Upper lobe of left lung (tissue), 4 donors: ENCODE measurements at regions not wholly inside any gene's neighbourhood (a gene's known extent, or its start where the extent isn't known, plus 50 kb on each side); places are given as distances from the start of the nearest gene placed in this dataset.

Source experiments
- EP300 ChIP-seq, 4 donors: sonication (generic); formaldehyde crosslinking; IDR thresholded peaks; one replicate each; pipeline ENCODE4 v1.5.1; 2017; ENCODE audit warnings: antibody characterized with exemption in 4 of 4, control low read depth in 2 of 4
- POLR2A ChIP-seq, 4 donors: fragments of 450-650 bp; IDR thresholded peaks; one replicate each; pipeline ENCODE4 v1.5.1; 2016 to 2017; ENCODE audit warnings: antibody characterized with exemption in 4 of 4, mild to moderate bottlenecking in 2 of 4
- POLR2AphosphoS5 ChIP-seq, 2 donors: sonication (generic); formaldehyde crosslinking; IDR thresholded peaks; one replicate each; pipeline ENCODE4 v1.5.1; 2017; ENCODE audit warnings: antibody characterized with exemption in 2 of 2
- TF ChIP-seq, protein P1 (sequence below), 6 experiments: fragments of 450-650 bp in 4 of 6; fragments of 200-600 bp in 2 of 6; sonication (generic) in 2 of 6; IDR thresholded peaks; one replicate each; pipeline ENCODE4 v1.5.1; 2016 to 2019; ENCODE audit warnings: antibody characterized with exemption in 6 of 6

DNA sequence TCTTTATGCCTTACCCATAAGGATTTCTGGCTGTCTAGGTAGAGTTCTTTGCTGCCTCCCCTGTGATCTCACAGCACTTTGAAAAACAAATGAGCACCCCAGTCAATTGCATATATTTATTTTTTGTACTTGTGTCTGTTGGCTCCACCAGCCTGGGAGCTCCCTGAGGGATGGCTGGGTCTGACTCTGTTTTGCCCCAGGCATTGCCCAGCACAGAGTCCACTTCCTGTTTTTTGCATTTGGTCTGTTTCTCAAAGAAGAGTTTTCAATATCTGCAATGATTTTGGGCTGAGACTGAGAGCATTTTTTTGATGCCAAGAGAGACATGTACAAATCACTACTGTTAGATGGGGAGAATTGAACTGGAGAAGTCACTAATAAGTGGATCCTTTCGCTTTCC lies 125.0 kb downstream of the FOXD2 start:
- TF ChIP-seq, protein P1, sequence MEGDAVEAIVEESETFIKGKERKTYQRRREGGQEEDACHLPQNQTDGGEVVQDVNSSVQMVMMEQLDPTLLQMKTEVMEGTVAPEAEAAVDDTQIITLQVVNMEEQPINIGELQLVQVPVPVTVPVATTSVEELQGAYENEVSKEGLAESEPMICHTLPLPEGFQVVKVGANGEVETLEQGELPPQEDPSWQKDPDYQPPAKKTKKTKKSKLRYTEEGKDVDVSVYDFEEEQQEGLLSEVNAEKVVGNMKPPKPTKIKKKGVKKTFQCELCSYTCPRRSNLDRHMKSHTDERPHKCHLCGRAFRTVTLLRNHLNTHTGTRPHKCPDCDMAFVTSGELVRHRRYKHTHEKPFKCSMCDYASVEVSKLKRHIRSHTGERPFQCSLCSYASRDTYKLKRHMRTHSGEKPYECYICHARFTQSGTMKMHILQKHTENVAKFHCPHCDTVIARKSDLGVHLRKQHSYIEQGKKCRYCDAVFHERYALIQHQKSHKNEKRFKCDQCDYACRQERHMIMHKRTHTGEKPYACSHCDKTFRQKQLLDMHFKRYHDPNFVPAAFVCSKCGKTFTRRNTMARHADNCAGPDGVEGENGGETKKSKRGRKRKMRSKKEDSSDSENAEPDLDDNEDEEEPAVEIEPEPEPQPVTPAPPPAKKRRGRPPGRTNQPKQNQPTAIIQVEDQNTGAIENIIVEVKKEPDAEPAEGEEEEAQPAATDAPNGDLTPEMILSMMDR (IDR thresholded peaks at IDR 0.05): no peak
- no peak for TF ChIP-seq POLR2AphosphoS5 (IDR thresholded peaks at IDR 0.05)
- no peak for TF ChIP-seq EP300 (IDR thresholded peaks at IDR 0.05)
- TF ChIP-seq POLR2A (IDR thresholded peaks at IDR 0.05): no peak
